ENCODE measurements at regions not wholly inside any gene's neighbourhood (a gene's known extent, or its start where the extent isn't known, plus 50 kb on each side); places are given as distances from the start of the nearest gene placed in this dataset.

GRCh38 chr9:115943431-115944165, 210.0 kb upstream of the PAPPA start:
- DNase-seq (ENCODE audit: low spot score) = no peak

- DNase-seq (ENCODE audit: low spot score) = peak; percentile 93
These were observed 209.2 kb upstream of the PAPPA start for GRCh38 chr9:115944166-115944948.

GRCh38 chr9:115945009-115945431, 208.6 kb upstream of the PAPPA start:
- DNase-seq (ENCODE audit: low spot score) = no peak

- DNase-seq (ENCODE audit: low spot score) = no peak
These were observed 207.1 kb upstream of the PAPPA start for GRCh38 chr9:115946530-115946929.

GRCh38 chr9:115951977-115952376, 201.6 kb upstream of the PAPPA start:
- DNase-seq (ENCODE audit: low spot score) = no peak

GRCh38 chr9:115952430-115953292, 200.9 kb upstream of the PAPPA start:
- DNase-seq (ENCODE audit: low spot score) = peak; percentile 59

- no peak for DNase-seq (ENCODE audit: low spot score)
These were observed 197.2 kb upstream of the PAPPA start for GRCh38 chr9:115956371-115956770.

- no peak for DNase-seq (ENCODE audit: low spot score)
These were observed 196.0 kb upstream of the PAPPA start for GRCh38 chr9:115957585-115957984.

GRCh38 chr9:115964710-115965347, 188.8 kb upstream of the PAPPA start:
- DNase-seq (ENCODE audit: low spot score) = no peak

- DNase-seq (ENCODE audit: low spot score) = no peak
These were observed 186.9 kb upstream of the PAPPA start for GRCh38 chr9:115966660-115967059.

- no peak for DNase-seq (ENCODE audit: low spot score)
These were observed 184.5 kb upstream of the PAPPA start for GRCh38 chr9:115969096-115969495.

- no peak for DNase-seq (ENCODE audit: low spot score)
These were observed 181.2 kb upstream of the PAPPA start for GRCh38 chr9:115972362-115972761.

- no peak for DNase-seq (ENCODE audit: low spot score)
These were observed 180.6 kb upstream of the PAPPA start for GRCh38 chr9:115972843-115973595.

GRCh38 chr9:115976781-115977180, 176.8 kb upstream of the PAPPA start:
- DNase-seq (ENCODE audit: low spot score) = no peak

- no peak for DNase-seq (ENCODE audit: low spot score)
These were observed 175.5 kb upstream of the PAPPA start for GRCh38 chr9:115978091-115978490.

- no peak for DNase-seq (ENCODE audit: low spot score)
These were observed 174.9 kb upstream of the PAPPA start for GRCh38 chr9:115978659-115979096.

GRCh38 chr9:115980054-115980453, 173.5 kb upstream of the PAPPA start:
- DNase-seq (ENCODE audit: low spot score) = no peak

- DNase-seq (ENCODE audit: low spot score) = no peak
These were observed 173.1 kb upstream of the PAPPA start for GRCh38 chr9:115980502-115980901.

GRCh38 chr9:115980976-115981375, 172.6 kb upstream of the PAPPA start:
- no peak for DNase-seq (ENCODE audit: low spot score)

GRCh38 chr9:115983366-115983765, 170.2 kb upstream of the PAPPA start:
- DNase-seq (ENCODE audit: low spot score) = no peak

- no peak for DNase-seq (ENCODE audit: low spot score)
These were observed 167.9 kb upstream of the PAPPA start for GRCh38 chr9:115985657-115986056.

Measured in AG20443 (cell line).